HFF-Myc (cell line): ENCODE measurements at regions not wholly inside any gene's neighbourhood (a gene's known extent, or its start where the extent isn't known, plus 50 kb on each side); places are given as distances from the start of the nearest gene placed in this dataset.

ENCODE experiments used
- DNase-seq: peaks from one replicate; pipeline ENCODE4 v3.0.0-alpha.2; 2011; ENCODE audit warnings: low read depth; ENCODE audit errors: extremely low read depth
- H3K4me3 ChIP-seq: replicated peaks from 2 replicates; pipeline ENCODE4 v1.5.1; 2011; ENCODE audit warnings: low read depth, mild to moderate bottlenecking, control low read depth, low read length
- CTCF ChIP-seq: IDR thresholded peaks from 2 replicates; pipeline ENCODE4 v1.5.1; 2012; ENCODE audit warnings: mild to moderate bottlenecking, low read depth, low read length, control low read depth; ENCODE audit errors: missing control alignments

GRCh38 chr16:58815181-58815888 lies 81.2 kb upstream of the GOT2 start:
- DNase-seq = no peak
- no peak for TF ChIP-seq CTCF
- no peak overlapping the region for H3K4me3 ChIP-seq

GRCh38 chr16:58814348-58814801 lies 80.3 kb upstream of the GOT2 start:
- H3K4me3 ChIP-seq = no peak overlapping the region
- peak; percentile 91 for TF ChIP-seq CTCF
- DNase-seq = peak; percentile 3

GRCh38 chr16:58809213-58809612 lies 75.1 kb upstream of the GOT2 start:
- DNase-seq = no peak
- no peak overlapping the region for H3K4me3 ChIP-seq
- no peak for TF ChIP-seq CTCF

GRCh38 chr16:58807276-58807675 lies 73.2 kb upstream of the GOT2 start:
- TF ChIP-seq CTCF = no peak
- no peak overlapping the region for H3K4me3 ChIP-seq
- no peak for DNase-seq

GRCh38 chr16:58801838-58802237 lies 67.7 kb upstream of the GOT2 start:
- DNase-seq = no peak
- no peak overlapping the region for H3K4me3 ChIP-seq
- no peak for TF ChIP-seq CTCF

GRCh38 chr16:58797137-58797801 lies 63.2 kb upstream of the GOT2 start:
- DNase-seq = no peak
- no peak overlapping the region for H3K4me3 ChIP-seq
- TF ChIP-seq CTCF = no peak
